SKM-1 (cell line): ENCODE measurements at regions not wholly inside any gene's neighbourhood (a gene's known extent, or its start where the extent isn't known, plus 50 kb on each side); places are given as distances from the start of the nearest gene placed in this dataset.
"Not testable (repeated sequence)": the region's sequence is repeated elsewhere in the genome, so short reads cannot be mapped to it uniquely, and the experiment has no call there.

Experiments
- DNase-seq: peaks from one replicate; lab custom pipeline; 2025; ENCODE audit not compliant: unreplicated experiment; lab: John Stamatoyannopoulos, UW

GRCh38 chr17:20681746-20682722, 102.5 kb downstream of the CDRT15L2 start:
- not testable (repeated sequence) for DNase-seq

- not testable (repeated sequence) for DNase-seq
Observed at GRCh38 chr17:20683651-20684229, 104.2 kb downstream of the CDRT15L2 start.

- not testable (repeated sequence) for DNase-seq
Observed at GRCh38 chr17:20684975-20685374, 105.5 kb downstream of the CDRT15L2 start.

GRCh38 chr17:20687584-20687983, 108.1 kb downstream of the CDRT15L2 start:
- DNase-seq: not testable (repeated sequence)

GRCh38 chr17:20689170-20689749, 109.7 kb downstream of the CDRT15L2 start:
- DNase-seq: not testable (repeated sequence)

- DNase-seq: not testable (repeated sequence)
Observed at GRCh38 chr17:20692706-20693105, 113.2 kb downstream of the CDRT15L2 start.

- not testable (repeated sequence) for DNase-seq
Observed at GRCh38 chr17:20695871-20696270, 116.3 kb downstream of the CDRT15L2 start.

GRCh38 chr17:20698463-20699206, 119.1 kb downstream of the CDRT15L2 start:
- DNase-seq: peak; percentile 72

- not testable (repeated sequence) for DNase-seq
Observed at GRCh38 chr17:20700528-20700927, 121.0 kb downstream of the CDRT15L2 start.

- DNase-seq: not testable (repeated sequence)
Observed at GRCh38 chr17:20701366-20701765, 121.8 kb downstream of the CDRT15L2 start.

- DNase-seq: no peak
Observed at GRCh38 chr17:20702692-20703091, 123.2 kb downstream of the CDRT15L2 start.

GRCh38 chr17:20703781-20704180, 124.3 kb downstream of the CDRT15L2 start:
- no peak for DNase-seq

- not testable (repeated sequence) for DNase-seq
Observed at GRCh38 chr17:20705186-20705585, 125.7 kb downstream of the CDRT15L2 start.

GRCh38 chr17:20706751-20707373, 127.3 kb downstream of the CDRT15L2 start:
- DNase-seq: no peak

- not testable (repeated sequence) for DNase-seq
Observed at GRCh38 chr17:20708821-20709220, 129.3 kb downstream of the CDRT15L2 start.

- not testable (repeated sequence) for DNase-seq
Observed at GRCh38 chr17:20716481-20716880, 137.0 kb downstream of the CDRT15L2 start.

- no peak for DNase-seq
Observed at GRCh38 chr17:20721171-20721570, 141.6 kb downstream of the CDRT15L2 start.

- DNase-seq: not testable (repeated sequence)
Observed at GRCh38 chr17:20724391-20724790, 144.9 kb downstream of the CDRT15L2 start.

- not testable (repeated sequence) for DNase-seq
Observed at GRCh38 chr17:20727201-20727600, 147.7 kb downstream of the CDRT15L2 start.

- DNase-seq: no peak
Observed at GRCh38 chr17:20728181-20728580, 148.7 kb downstream of the CDRT15L2 start.
